Mesenchymal stem cell (in vitro differentiated cells and primary cell): ENCODE measurements at regions not wholly inside any gene's neighbourhood (a gene's known extent, or its start where the extent isn't known, plus 50 kb on each side); places are given as distances from the start of the nearest gene placed in this dataset.

Experiments
- DNase-seq: peaks from one replicate; pipeline ENCODE4 v3.0.0-alpha.2; 2013
- H2AFZ ChIP-seq: one replicate; pipeline ENCODE4 v1.6.1; 2013; ENCODE audit warnings: low read depth, mild to moderate bottlenecking, control low read depth, inconsistent platforms, low read length, moderate library complexity
- H2AK5ac ChIP-seq: 2 replicates; pipeline ENCODE4 v1.6.1; 2013; ENCODE audit warnings: low read length, moderate library complexity, mild to moderate bottlenecking, inconsistent platforms; ENCODE audit not compliant: severe bottlenecking
- H2BK120ac ChIP-seq: one replicate; pipeline ENCODE4 v1.6.1; 2013; ENCODE audit warnings: low read depth, mild to moderate bottlenecking, inconsistent platforms, low read length, moderate library complexity
- H2BK12ac ChIP-seq, 2 experiments: one replicate each; pipeline ENCODE4 v1.6.1; 2013; ENCODE audit warnings: inconsistent platforms in 2 of 2, low read length in 2 of 2, mild to moderate bottlenecking in 2 of 2, moderate library complexity in 2 of 2, control low read depth in 1 of 2
- H2BK15ac ChIP-seq: one replicate; pipeline ENCODE4 v1.6.1; 2013; ENCODE audit warnings: mild to moderate bottlenecking, low read depth, inconsistent platforms; ENCODE audit not compliant: poor library complexity, severe bottlenecking
- H2BK5ac ChIP-seq: 2 replicates; pipeline ENCODE4 v1.6.1; 2013; ENCODE audit warnings: low read depth, mild to moderate bottlenecking, low read length, control low read depth, inconsistent platforms; ENCODE audit not compliant: poor library complexity, severe bottlenecking
- H3K14ac ChIP-seq, 2 experiments: one replicate each; pipeline ENCODE4 v1.6.1; 2013; ENCODE audit warnings: inconsistent platforms in 2 of 2, low read length in 2 of 2, control low read depth in 1 of 2, mild to moderate bottlenecking in 1 of 2, moderate library complexity in 1 of 2
- H3K18ac ChIP-seq, 2 experiments: one replicate each; pipeline ENCODE4 v1.6.1; 2013; ENCODE audit warnings: inconsistent platforms in 2 of 2, low read length in 2 of 2, control low read depth in 1 of 2, low read depth in 1 of 2, mild to moderate bottlenecking in 1 of 2
- H3K23ac ChIP-seq, 2 experiments: one replicate each; pipeline ENCODE4 v1.6.1; 2013; ENCODE audit warnings: inconsistent platforms in 2 of 2, low read length in 2 of 2, mild to moderate bottlenecking in 2 of 2, moderate library complexity in 2 of 2, control low read depth in 1 of 2
- H3K27ac ChIP-seq: 2 replicates; pipeline ENCODE4 v1.5.1; 2013; ENCODE audit warnings: mild to moderate bottlenecking, moderate library complexity, low read length, control low read depth, inconsistent platforms; ENCODE audit not compliant: poor library complexity, severe bottlenecking
- H3K27me3 ChIP-seq, 2 experiments: 2 replicates each; pipeline versions ENCODE4 v1.6.1 to v1.7.0; 2013; ENCODE audit warnings: low read length in 2 of 2, mild to moderate bottlenecking in 2 of 2, moderate library complexity in 2 of 2, control low read depth in 1 of 2, inconsistent platforms in 1 of 2; ENCODE audit not compliant: control insufficient read depth in 1 of 2, insufficient read depth in 1 of 2
- H3K36me3 ChIP-seq, 2 experiments: 2 replicates each; pipeline versions ENCODE4 v1.6.1 to v1.7.0; 2013; ENCODE audit warnings: low read length in 2 of 2, control low read depth in 1 of 2, inconsistent platforms in 1 of 2, low read depth in 1 of 2, mild to moderate bottlenecking in 1 of 2; ENCODE audit not compliant: insufficient read depth in 2 of 2, control insufficient read depth in 1 of 2
- H3K4ac ChIP-seq, 2 experiments: one replicate each; pipeline ENCODE4 v1.6.1; 2013; ENCODE audit warnings: inconsistent platforms in 2 of 2, low read length in 2 of 2, mild to moderate bottlenecking in 2 of 2, moderate library complexity in 2 of 2, control low read depth in 1 of 2, low read depth in 1 of 2
- H3K4me1 ChIP-seq: 2 replicates; pipeline ENCODE4 v1.6.1; 2013; ENCODE audit warnings: low read depth, low read length, control low read depth; ENCODE audit not compliant: control insufficient read depth, insufficient read depth
- H3K4me2 ChIP-seq: 2 replicates; pipeline ENCODE4 v1.6.1; 2013; ENCODE audit warnings: low read length, mild to moderate bottlenecking, inconsistent platforms; ENCODE audit not compliant: poor library complexity, severe bottlenecking
- H3K4me3 ChIP-seq, 2 experiments: 2 replicates each; pipeline versions ENCODE4 v1.5.1 to v1.7.0; 2013; ENCODE audit warnings: low read length in 2 of 2, mild to moderate bottlenecking in 2 of 2, control low read depth in 1 of 2, low read depth in 1 of 2; ENCODE audit not compliant: insufficient read depth in 1 of 2
- H3K79me1 ChIP-seq: replicated peaks from 2 replicates; pipeline ENCODE4 v1.6.1; 2013; ENCODE audit warnings: mild to moderate bottlenecking, control low read depth, low read length, inconsistent platforms; ENCODE audit not compliant: poor library complexity, severe bottlenecking
- H3K9ac ChIP-seq: 2 replicates; pipeline ENCODE4 v1.7.0; 2013; ENCODE audit warnings: mild to moderate bottlenecking, low read length, moderate library complexity
- H3K9me3 ChIP-seq: 2 replicates; pipeline ENCODE4 v1.7.0; 2013; ENCODE audit warnings: mild to moderate bottlenecking, low read length; ENCODE audit not compliant: control insufficient read depth
- H4K8ac ChIP-seq: one replicate; pipeline ENCODE4 v1.6.1; 2013; ENCODE audit warnings: inconsistent platforms, mild to moderate bottlenecking, low read length, moderate library complexity
- H4K91ac ChIP-seq: one replicate; pipeline ENCODE4 v1.6.1; 2013; ENCODE audit warnings: mild to moderate bottlenecking, low read length, inconsistent platforms
- WGBS: methylation state at CpG from one replicate; pipeline ENCODE4 v1.1.7; 2013; ENCODE audit warnings: mixed read lengths; 5-methylcytosine and 5-hydroxymethylcytosine counted together

DNA sequence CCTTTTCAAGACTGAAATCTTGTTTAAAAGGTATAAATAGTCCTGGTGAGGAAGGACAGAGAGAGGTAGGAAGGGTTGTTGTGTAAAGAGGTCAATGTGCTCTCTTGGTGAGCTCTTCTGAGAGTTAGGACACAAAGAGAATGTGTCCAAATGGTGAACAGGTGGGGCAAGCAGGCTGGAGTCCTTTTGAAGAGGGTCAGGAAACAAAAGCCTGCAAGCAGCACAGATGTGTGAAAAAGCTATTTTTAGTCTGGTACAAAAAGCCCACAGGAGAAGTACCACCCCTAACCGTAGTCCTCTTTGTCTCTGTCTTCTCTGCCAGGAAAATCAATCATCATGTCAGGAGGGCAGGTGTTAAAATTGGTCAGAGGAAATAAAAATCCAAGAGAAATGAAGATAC, 54.4 kb upstream of the SYN3 start:
- no peak overlapping the region for H3K23ac ChIP-seq
- H2BK15ac ChIP-seq = no peak overlapping the region
- no peaks in the 10 kb centered on the region for H3K79me1 ChIP-seq
- no peak overlapping the region for H4K91ac ChIP-seq
- no peak overlapping the region for H3K4me3 ChIP-seq
- H4K8ac ChIP-seq = no peak overlapping the region
- no peak overlapping the region for H3K27ac ChIP-seq
- no peak overlapping the region for H3K4me2 ChIP-seq
- no peaks in the 10 kb centered on the region for H3K4me1 ChIP-seq
- H3K27me3 ChIP-seq = peaks cover 0 to 5% of the 10 kb centered on the region in 2 experiments
- no peak overlapping the region for H3K14ac ChIP-seq
- H2AFZ ChIP-seq = no peak overlapping the region
- no CpG with 5 or more reads among the region's 1 CpG for WGBS
- H3K36me3 ChIP-seq = no peaks in the 10 kb centered on the region
- H2AK5ac ChIP-seq = no peak overlapping the region
- no peaks in the 10 kb centered on the region for H3K9me3 ChIP-seq
- H3K18ac ChIP-seq = no peak overlapping the region
- no peak overlapping the region for H2BK5ac ChIP-seq
- H3K4ac ChIP-seq = no peak overlapping the region
- no peak overlapping the region for H3K9ac ChIP-seq
- no peak overlapping the region for H2BK12ac ChIP-seq
- no peak overlapping the region for H2BK120ac ChIP-seq
- no peak for DNase-seq

DNA sequence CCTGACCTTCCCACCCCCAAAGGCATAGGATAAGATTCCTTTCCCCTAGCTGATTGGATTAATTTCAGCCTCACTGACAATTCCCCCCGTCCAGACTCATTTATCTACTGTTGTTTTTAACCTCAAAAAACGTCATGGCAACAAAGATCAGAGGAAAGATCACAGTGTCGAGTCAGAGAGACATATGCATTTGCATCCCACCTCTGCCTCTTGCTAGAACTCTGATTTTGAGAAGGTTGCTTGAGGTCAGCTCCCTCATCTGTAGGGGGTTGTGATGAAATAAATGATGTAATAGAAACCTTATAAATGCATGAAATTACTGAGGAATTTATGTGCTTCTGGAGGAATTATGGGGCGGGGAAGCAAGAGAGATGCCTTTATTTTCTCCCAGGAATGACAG, 53.3 kb upstream of the SYN3 start:
- no peak overlapping the region for H4K8ac ChIP-seq
- no peak overlapping the region for H3K27ac ChIP-seq
- H3K79me1 ChIP-seq = no peaks in the 10 kb centered on the region
- no peaks in the 10 kb centered on the region for H3K4me1 ChIP-seq
- no peak overlapping the region for H3K18ac ChIP-seq
- peak overlapping the region; percentile 51 for H3K9ac ChIP-seq
- no peak overlapping the region for H4K91ac ChIP-seq
- H3K14ac ChIP-seq = no peak overlapping the region
- no peak overlapping the region for H2BK15ac ChIP-seq
- no peak overlapping the region for H2BK12ac ChIP-seq
- H3K27me3 ChIP-seq = peaks cover 0 to 5% of the 10 kb centered on the region in 2 experiments
- no peak overlapping the region for H2AK5ac ChIP-seq
- no peak overlapping the region for H2AFZ ChIP-seq
- no peak overlapping the region for H3K4me3 ChIP-seq
- DNase-seq = no peak
- H3K9me3 ChIP-seq = no peaks in the 10 kb centered on the region
- H2BK5ac ChIP-seq = no peak overlapping the region
- WGBS = 57% methylated on average over 3 of the region's 4 CpGs
- H3K4ac ChIP-seq = no peak overlapping the region
- no peak overlapping the region for H3K23ac ChIP-seq
- H2BK120ac ChIP-seq = no peak overlapping the region
- no peaks in the 10 kb centered on the region for H3K36me3 ChIP-seq
- H3K4me2 ChIP-seq = no peak overlapping the region

DNA sequence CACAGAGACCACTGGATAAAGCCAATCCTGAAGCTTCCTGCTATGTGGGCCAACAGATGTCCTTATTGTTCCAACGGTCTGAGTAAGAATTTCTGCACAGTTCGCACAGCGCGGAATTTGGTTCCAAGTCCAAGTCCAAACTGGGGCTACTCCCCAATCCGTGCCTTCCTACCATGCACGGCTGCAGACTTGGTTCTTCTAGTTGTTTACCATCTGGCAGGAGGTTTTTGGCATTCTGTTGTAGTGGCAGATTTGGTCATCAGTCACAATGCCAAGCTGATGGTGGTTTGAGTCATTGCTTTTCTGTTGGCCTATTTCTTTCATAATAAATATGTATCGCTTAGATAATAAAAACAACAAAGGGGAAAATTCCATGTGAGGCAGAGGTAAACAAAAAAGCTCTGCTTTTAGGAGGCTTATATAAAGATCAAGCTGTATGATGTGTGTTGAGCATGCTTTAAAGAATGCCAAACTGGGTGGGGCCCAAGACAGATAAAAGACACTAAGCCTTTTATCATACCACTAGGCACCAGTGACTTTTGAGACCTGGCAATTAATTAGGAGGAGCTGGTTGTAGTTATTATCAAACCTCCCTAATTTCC, 52.5 kb upstream of the SYN3 start:
- peak overlapping the region; percentile 51 for H3K9ac ChIP-seq
- H3K27me3 ChIP-seq = peaks cover 0 to 5% of the 10 kb centered on the region in 2 experiments
- no peak overlapping the region for H3K27ac ChIP-seq
- peak overlapping the region in 1 of 2 experiments; percentile 36 for H3K14ac ChIP-seq
- 96% methylated on average over 7 of the region's 7 CpGs for WGBS
- no peak overlapping the region for H2AFZ ChIP-seq
- H3K36me3 ChIP-seq = no peaks in the 10 kb centered on the region
- H2BK120ac ChIP-seq = no peak overlapping the region
- no peak overlapping the region for H3K4me3 ChIP-seq
- H3K4me1 ChIP-seq = no peaks in the 10 kb centered on the region
- H3K4ac ChIP-seq = no peak overlapping the region
- H3K4me2 ChIP-seq = no peak overlapping the region
- H4K91ac ChIP-seq = no peak overlapping the region
- H2BK12ac ChIP-seq = no peak overlapping the region
- no peak overlapping the region for H3K18ac ChIP-seq
- H2AK5ac ChIP-seq = no peak overlapping the region
- H2BK5ac ChIP-seq = no peak overlapping the region
- H4K8ac ChIP-seq = no peak overlapping the region
- DNase-seq = no peak
- no peaks in the 10 kb centered on the region for H3K79me1 ChIP-seq
- H2BK15ac ChIP-seq = no peak overlapping the region
- H3K23ac ChIP-seq = no peak overlapping the region
- no peaks in the 10 kb centered on the region for H3K9me3 ChIP-seq

DNA sequence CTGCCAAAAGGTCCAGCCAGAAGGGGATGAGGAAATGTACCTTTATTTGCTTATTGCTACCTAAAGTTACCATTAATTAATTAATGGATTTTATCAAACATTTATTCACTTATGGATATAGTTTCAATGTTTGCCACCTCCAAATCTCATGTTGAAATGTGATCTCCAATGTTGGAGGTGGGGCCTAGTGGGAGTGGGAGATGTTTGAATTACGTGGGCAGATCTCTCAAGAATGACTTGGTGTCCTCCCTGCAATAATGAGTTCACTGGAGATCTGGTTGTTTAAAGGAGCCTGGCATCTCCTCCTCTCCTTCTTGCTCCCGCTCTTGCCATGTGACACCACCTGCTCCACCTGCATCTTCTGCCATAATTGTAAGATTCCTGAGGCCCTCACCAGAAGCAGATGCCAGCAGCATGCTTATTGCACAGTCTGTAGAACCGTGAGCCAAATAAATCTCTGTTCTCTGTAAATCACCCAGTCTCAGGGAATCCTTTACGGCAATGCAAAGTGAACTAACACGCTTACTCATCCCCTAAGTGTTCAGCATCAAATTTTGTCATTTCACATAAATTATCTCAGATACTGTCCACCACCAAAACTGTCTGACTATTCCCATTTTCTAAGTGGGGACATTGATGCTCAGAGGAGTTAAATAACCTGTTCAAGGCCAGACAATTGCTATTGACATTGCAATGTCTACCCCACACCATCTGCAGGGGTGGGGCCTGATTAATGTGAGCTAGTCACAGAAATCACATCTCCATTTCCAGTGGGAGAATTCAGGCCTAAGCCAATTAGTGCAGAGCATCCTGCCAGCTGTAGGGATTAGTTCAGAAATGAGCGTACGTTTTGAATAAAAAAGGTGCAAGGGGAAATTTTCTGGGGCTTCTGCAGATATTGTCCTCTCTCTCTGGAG, 51.6 kb upstream of the SYN3 start:
- no peak overlapping the region for H3K14ac ChIP-seq
- 87% methylated on average over 6 of the region's 7 CpGs for WGBS
- no peak overlapping the region for H3K4me2 ChIP-seq
- no peak overlapping the region for H2BK15ac ChIP-seq
- no peaks in the 10 kb centered on the region for H3K79me1 ChIP-seq
- H3K27me3 ChIP-seq = peaks cover 0 to 5% of the 10 kb centered on the region in 2 experiments
- DNase-seq = no peak
- no peak overlapping the region for H3K27ac ChIP-seq
- no peak overlapping the region for H3K4ac ChIP-seq
- H3K4me3 ChIP-seq = no peak overlapping the region
- H2BK120ac ChIP-seq = no peak overlapping the region
- no peaks in the 10 kb centered on the region for H3K4me1 ChIP-seq
- no peak overlapping the region for H4K8ac ChIP-seq
- H3K9me3 ChIP-seq = no peaks in the 10 kb centered on the region
- no peak overlapping the region for H3K18ac ChIP-seq
- H2BK12ac ChIP-seq = no peak overlapping the region
- no peak overlapping the region for H2BK5ac ChIP-seq
- H3K9ac ChIP-seq = no peak overlapping the region
- no peak overlapping the region for H3K23ac ChIP-seq
- H2AFZ ChIP-seq = peak overlapping the region; percentile 10
- H2AK5ac ChIP-seq = no peak overlapping the region
- H4K91ac ChIP-seq = no peak overlapping the region
- no peaks in the 10 kb centered on the region for H3K36me3 ChIP-seq
